DOHH2 (cell line): ENCODE measurements at regions not wholly inside any gene's neighbourhood (a gene's known extent, or its start where the extent isn't known, plus 50 kb on each side); places are given as distances from the start of the nearest gene placed in this dataset.

Experiments
- EZH2phosphoT487 ChIP-seq: fragments of 200-600 bp; sonication (generic); IDR thresholded peaks from 2 replicates; pipeline ENCODE4 v1.6.1; 2017; ENCODE audit warnings: borderline replicate concordance, mild to moderate bottlenecking, antibody characterized with exemption, low read length, moderate library complexity, mixed read lengths
- TF ChIP-seq, protein P1 (sequence below): fragments of 200-600 bp; sonication (generic); IDR thresholded peaks from one replicate; pipeline ENCODE4 v1.5.1; 2014; ENCODE audit warnings: antibody characterized with exemption, mild to moderate bottlenecking, low read depth, low read length; ENCODE audit not compliant: poor library complexity, severe bottlenecking

DNA sequence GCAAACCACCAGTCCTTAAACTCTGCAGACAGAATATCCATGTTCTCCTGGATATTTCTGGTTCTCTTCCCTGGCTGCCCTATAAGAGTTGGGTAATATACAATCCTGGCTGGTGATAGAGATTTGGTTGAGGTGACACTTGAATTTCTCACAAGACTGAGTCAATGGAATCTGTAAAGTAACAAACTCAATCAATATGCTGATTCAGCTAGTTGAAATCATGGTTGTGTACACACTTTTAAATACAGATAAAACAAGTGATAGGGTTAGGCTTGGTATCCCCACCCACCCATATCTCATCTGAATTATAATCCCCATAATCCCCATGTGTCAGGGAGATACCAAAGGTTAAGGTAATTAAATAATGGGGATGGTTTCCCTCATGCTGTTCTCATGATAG, 349.2 kb upstream of the MAD2L1 start:
- TF ChIP-seq, protein P1, sequence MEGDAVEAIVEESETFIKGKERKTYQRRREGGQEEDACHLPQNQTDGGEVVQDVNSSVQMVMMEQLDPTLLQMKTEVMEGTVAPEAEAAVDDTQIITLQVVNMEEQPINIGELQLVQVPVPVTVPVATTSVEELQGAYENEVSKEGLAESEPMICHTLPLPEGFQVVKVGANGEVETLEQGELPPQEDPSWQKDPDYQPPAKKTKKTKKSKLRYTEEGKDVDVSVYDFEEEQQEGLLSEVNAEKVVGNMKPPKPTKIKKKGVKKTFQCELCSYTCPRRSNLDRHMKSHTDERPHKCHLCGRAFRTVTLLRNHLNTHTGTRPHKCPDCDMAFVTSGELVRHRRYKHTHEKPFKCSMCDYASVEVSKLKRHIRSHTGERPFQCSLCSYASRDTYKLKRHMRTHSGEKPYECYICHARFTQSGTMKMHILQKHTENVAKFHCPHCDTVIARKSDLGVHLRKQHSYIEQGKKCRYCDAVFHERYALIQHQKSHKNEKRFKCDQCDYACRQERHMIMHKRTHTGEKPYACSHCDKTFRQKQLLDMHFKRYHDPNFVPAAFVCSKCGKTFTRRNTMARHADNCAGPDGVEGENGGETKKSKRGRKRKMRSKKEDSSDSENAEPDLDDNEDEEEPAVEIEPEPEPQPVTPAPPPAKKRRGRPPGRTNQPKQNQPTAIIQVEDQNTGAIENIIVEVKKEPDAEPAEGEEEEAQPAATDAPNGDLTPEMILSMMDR: no peak
- no peak for TF ChIP-seq EZH2phosphoT487
